Spinal cord (tissue), 9 donors: ENCODE measurements at regions not wholly inside any gene's neighbourhood (a gene's known extent, or its start where the extent isn't known, plus 50 kb on each side); places are given as distances from the start of the nearest gene placed in this dataset.

ENCODE experiments used
- DNase-seq, 6 donors: peaks; one replicate each; pipeline versions ENCODE4 v3.0.0 to v3.0.0-alpha.2; 2013 to 2015; ENCODE audit warnings: low spot score in 6 of 6, low read depth in 4 of 6
- H3K27ac ChIP-seq: one replicate; pipeline ENCODE4 v1.5.1; 2013; ENCODE audit warnings: low read depth, low read length, control low read depth
- H3K27me3 ChIP-seq: one replicate; pipeline ENCODE4 v1.6.1; 2013; ENCODE audit warnings: low read length; ENCODE audit not compliant: control insufficient read depth, insufficient read depth
- H3K36me3 ChIP-seq: one replicate; pipeline ENCODE4 v1.6.1; 2013; ENCODE audit warnings: low read length; ENCODE audit not compliant: control insufficient read depth, insufficient read depth
- H3K4me1 ChIP-seq: one replicate; pipeline ENCODE4 v1.6.1; 2013; ENCODE audit warnings: low read length; ENCODE audit not compliant: control insufficient read depth, insufficient read depth
- H3K4me3 ChIP-seq: one replicate; pipeline ENCODE4 v1.5.1; 2013; ENCODE audit warnings: low read depth, low read length, control low read depth
- H3K9me3 ChIP-seq: one replicate; pipeline ENCODE4 v1.6.1; 2013; ENCODE audit warnings: low read length; ENCODE audit not compliant: control insufficient read depth, insufficient read depth
- WGBS: methylation state at CpG from one replicate; pipeline ENCODE4 v1.1.5; 2013; ENCODE audit warnings: missing lambda C conversion rate; ENCODE audit not compliant: insufficient coverage; 5-methylcytosine and 5-hydroxymethylcytosine counted together
- donor health status: healthy.

DNA sequence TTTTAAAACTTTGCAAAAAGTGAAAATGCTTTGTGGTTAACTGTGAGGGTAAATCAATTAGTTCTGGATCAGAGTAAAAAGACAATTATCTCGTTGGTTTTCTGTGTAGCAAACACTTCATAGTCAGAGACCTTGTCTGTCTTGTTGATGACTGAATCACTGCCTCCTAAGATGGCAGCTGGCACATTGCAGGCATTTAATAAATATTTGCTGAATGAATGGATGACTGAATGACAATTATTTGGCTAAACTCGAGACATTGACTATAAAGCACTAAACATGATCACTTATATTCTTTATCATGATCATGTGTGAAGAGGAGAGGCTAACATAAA, 96.2 kb downstream of the MAIP1 start:
- no peaks in the 10 kb centered on the region for H3K4me1 ChIP-seq
- H3K36me3 ChIP-seq = no peaks in the 10 kb centered on the region
- H3K27ac ChIP-seq = no peak overlapping the region
- no peaks in the 10 kb centered on the region for H3K9me3 ChIP-seq
- no peaks in the 10 kb centered on the region for H3K27me3 ChIP-seq
- no peak for DNase-seq
- H3K4me3 ChIP-seq = no peak overlapping the region
- no CpG with 5 or more reads among the region's 2 CpGs for WGBS

DNA sequence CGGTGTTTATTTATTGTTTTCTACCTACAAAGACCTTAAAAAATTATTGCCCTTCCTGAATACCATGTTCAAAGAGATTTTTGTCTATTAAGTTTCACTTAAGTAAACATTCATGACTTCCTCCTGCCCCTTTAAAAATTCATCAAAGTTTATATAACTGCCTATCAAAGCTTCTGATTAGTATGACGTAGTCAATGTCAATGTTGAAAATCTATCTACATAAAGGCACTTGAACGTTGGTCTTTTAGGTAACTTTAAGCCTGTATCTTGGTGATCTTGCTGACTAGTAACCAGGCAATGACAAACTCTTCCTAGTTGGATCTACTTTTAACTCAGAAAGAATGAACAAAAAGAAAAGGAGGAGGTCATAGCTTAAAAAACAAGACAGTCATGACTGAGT, 97.2 kb downstream of the MAIP1 start:
- Histone ChIP-seq H3K27ac (no peak overlapping the region), H3K27me3 (no peaks in the 10 kb centered on the region), H3K36me3 (no peaks in the 10 kb centered on the region), H3K4me1 (no peaks in the 10 kb centered on the region), H3K4me3 (no peak overlapping the region), H3K9me3 (no peaks in the 10 kb centered on the region)
- no peak for DNase-seq
- no CpG with 5 or more reads among the region's 3 CpGs for WGBS

DNA sequence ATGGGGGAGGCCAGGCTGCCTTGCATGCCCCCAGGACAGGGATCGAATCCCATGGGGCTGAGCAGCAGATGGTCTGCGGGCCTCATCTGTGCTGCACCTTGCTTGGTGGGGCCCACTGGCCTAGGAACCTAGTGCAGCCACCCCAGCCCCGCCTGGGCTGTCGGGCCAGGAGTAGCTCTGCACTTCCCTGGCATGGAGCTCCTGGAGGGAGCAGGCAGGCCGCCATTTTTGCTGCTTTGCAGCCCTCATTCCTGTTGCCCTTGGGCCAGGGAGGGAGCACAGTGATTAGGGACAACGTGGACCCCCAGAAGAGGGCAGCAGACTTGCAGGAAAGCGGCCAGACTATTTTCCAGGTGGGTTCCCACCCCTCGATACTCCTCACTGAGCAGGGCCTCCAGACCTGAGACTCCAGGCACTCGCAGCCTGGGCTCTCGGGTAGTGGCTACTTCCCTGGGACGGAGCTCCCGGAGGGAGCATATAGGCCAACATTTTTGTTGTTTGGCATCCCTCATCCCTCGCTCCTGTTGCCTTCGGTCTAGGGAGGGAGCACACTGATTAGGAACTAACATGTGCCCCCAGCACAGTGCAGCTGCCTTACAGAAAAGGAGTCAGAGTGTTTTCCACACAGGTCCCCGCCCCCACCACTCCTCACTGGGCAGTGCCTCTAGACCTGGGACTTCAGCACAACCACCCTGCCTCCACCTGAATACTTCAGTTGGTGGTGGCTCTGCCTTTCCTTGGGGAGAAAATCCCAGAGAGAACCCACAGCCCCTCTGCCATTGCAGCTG, 99.5 kb downstream of the MAIP1 start:
- Histone ChIP-seq H3K4me3 (no peak overlapping the region), H3K27ac (no peak overlapping the region), H3K27me3 (no peaks in the 10 kb centered on the region), H3K9me3 (no peaks in the 10 kb centered on the region), H3K4me1 (no peaks in the 10 kb centered on the region), H3K36me3 (no peaks in the 10 kb centered on the region)
- DNase-seq = no peak
- 84% methylated on average over 15 of the region's 15 CpGs for WGBS

DNA sequence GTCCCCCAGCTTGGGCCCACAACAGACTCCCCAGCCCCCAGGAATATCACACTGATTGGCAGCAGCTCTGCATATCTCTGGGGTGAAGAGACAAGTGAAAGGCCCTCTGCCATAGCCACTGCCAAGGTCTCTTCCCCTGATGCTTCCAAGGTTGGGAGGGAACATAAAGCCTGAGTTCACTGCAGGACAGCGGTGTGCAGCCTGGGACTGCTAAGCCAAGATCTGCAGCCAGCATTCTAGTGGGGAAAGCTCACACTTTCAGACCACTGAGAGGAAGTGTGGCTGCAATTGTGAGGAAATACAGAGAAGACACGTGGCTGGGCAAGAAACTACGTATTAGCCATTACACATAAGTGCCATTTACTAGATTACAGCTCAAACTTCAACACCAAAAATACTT, 100.7 kb downstream of the MAIP1 start:
- H3K27ac ChIP-seq = no peak overlapping the region
- 100% methylated on average over 1 of the region's 3 CpGs for WGBS
- DNase-seq = no peak

DNA sequence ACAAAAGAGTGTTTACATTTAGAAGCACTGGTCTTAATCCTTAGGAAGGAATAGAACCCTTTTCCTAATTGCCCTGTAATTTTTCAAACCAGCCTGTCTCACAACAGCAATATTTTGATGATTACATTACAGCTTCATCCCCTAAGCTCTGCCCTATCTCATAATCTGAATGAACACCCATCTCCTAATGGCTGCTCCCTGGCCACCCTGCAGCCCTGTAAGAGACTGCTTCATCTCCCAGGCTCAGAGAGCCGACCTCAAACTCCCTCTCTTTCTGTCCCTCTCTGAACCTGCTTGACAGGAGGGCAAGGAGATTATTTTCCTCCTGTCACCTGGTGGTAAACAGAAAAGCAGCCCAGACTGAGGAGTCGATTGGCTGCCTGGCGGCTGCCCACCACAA, 107.8 kb downstream of the MAIP1 start:
- H3K4me1 ChIP-seq = no peaks in the 10 kb centered on the region
- no peak overlapping the region for H3K4me3 ChIP-seq
- no peaks in the 10 kb centered on the region for H3K27me3 ChIP-seq
- 63% methylated on average over 3 of the region's 3 CpGs for WGBS
- H3K27ac ChIP-seq = no peak overlapping the region
- H3K9me3 ChIP-seq = no peaks in the 10 kb centered on the region
- DNase-seq = no peak
- no peaks in the 10 kb centered on the region for H3K36me3 ChIP-seq

More for the DNA sequence above, 100.7 kb downstream of the MAIP1 start:
- no peak overlapping the region for H3K4me3 ChIP-seq
- H3K27me3 ChIP-seq = no peaks in the 10 kb centered on the region
- no peaks in the 10 kb centered on the region for H3K9me3 ChIP-seq
- H3K36me3 ChIP-seq = no peaks in the 10 kb centered on the region
- H3K4me1 ChIP-seq = no peaks in the 10 kb centered on the region

DNA sequence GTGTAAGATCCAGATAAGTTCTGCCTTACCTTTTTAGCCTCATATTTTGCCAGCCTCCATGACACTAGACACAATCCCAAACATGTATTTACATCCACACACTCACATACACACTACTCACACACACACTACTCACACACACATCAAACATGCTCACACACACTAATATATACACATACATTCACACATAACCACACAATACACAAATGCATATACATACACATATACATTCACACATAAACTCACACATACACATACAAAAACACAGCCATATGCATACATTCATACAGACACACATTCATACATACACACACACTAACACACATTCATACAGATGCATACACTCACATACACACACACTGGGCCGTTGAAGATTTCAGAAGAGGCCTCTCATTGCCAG, 109.5 kb downstream of the MAIP1 start:
- DNase-seq = no peak
- H3K9me3 ChIP-seq = no peaks in the 10 kb centered on the region
- no peaks in the 10 kb centered on the region for H3K36me3 ChIP-seq
- no peak overlapping the region for H3K27ac ChIP-seq
- H3K4me3 ChIP-seq = no peak overlapping the region
- H3K4me1 ChIP-seq = no peaks in the 10 kb centered on the region
- WGBS = 67% methylated on average over 1 of the region's 1 CpG
- no peaks in the 10 kb centered on the region for H3K27me3 ChIP-seq

DNA sequence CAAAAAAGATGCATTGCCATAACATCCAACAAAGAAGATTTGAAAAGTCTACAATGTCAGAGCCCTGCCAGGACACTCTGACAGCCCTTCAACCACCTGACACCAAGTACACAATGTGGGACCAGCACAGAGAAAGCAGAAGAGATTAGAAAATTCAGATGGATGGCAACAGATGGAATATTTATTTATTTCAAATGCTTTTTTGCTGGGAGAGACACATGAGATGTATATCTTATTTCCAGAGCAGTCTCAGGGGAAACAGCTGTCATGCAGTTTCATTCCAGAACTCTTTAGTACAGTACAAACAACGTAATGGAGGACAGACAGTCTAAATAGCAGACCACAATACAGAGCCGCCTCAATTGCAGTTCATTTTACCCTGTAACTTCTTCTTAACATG, 110.1 kb downstream of the MAIP1 start:
- H3K27ac ChIP-seq = no peak overlapping the region
- WGBS = 60% methylated on average over 1 of the region's 2 CpGs

DNA sequence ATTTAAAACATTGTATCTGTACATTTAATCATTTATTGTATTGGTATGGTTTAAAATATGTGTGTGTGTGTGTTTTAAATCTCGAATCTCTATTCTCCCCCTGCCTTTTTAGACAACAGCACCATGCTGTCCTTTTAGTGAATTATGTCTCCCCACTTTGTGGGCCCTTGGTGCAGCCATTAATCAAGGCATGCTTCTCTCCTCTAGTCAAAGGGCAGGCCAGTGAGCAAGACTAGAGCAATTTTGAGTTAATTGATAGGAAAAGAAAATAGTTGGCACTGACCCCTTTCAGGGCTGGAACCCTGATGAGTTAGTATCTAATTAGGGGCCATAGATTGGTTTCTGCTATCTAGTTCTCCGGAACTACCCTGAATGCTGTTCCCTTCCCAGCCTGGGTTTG, 111.0 kb downstream of the MAIP1 start:
- H3K36me3 ChIP-seq = no peaks in the 10 kb centered on the region
- DNase-seq = peak in 1 of 6 donors; percentile 15
- no peaks in the 10 kb centered on the region for H3K4me1 ChIP-seq
- H3K9me3 ChIP-seq = no peaks in the 10 kb centered on the region
- H3K4me3 ChIP-seq = no peak overlapping the region
- WGBS = no CpG with 5 or more reads among the region's 2 CpGs
- H3K27ac ChIP-seq = no peak overlapping the region
- H3K27me3 ChIP-seq = no peaks in the 10 kb centered on the region

More for the DNA sequence above, 110.1 kb downstream of the MAIP1 start:
- no peaks in the 10 kb centered on the region for H3K4me1 ChIP-seq
- H3K4me3 ChIP-seq = no peak overlapping the region
- DNase-seq = peak in 2 of 6 donors; percentile 43 to 70
- H3K27me3 ChIP-seq = no peaks in the 10 kb centered on the region
- H3K36me3 ChIP-seq = no peaks in the 10 kb centered on the region
- H3K9me3 ChIP-seq = no peaks in the 10 kb centered on the region

DNA sequence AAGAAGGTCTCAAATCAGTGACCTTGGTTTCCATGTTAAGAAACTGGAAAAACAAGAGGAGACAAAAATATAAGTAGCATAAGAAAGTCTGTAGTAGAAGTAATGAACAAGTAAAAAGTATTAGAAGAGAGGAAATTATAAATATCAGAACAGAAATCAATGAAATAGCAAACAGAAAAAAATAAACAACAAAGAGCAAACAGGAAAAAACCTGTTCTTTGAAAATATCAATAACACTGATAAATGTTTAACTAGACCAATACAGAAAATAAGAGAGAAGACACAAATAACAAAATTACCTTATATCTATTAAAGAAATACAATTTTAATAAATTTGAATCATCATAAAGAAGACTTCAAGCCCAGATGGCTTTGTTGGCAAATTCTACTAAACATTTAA, 113.3 kb downstream of the MAIP1 start:
- Histone ChIP-seq H3K4me3 (no peak overlapping the region), H3K9me3 (no peaks in the 10 kb centered on the region), H3K4me1 (no peaks in the 10 kb centered on the region), H3K36me3 (no peaks in the 10 kb centered on the region), H3K27me3 (no peaks in the 10 kb centered on the region), H3K27ac (no peak overlapping the region)
- no peak for DNase-seq

DNA sequence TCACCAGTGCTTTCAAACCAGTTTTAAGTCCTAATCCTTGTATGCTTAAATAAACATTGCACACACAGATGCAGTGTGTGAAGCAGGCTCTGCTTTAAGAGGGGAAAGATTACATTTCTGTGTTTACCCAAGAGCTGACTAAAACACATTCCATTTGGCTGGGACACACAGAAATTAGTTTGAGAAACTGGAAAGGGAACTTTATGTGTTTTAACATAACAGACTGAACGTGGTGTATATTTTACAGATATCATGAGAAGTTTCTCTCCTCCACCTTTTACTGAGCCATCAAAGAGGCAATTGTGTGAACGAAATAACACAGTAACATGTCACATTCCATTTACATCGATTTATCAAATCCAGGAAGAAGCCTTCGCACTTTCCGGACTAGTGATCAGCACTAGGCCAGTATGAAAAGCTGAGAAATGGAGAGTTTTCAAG, 121.8 kb downstream of the MAIP1 start:
- WGBS = no CpG with 5 or more reads among the region's 5 CpGs
- peak in 2 of 6 donors; percentile 8 to 60 for DNase-seq
- Histone ChIP-seq H3K27ac (no peak overlapping the region), H3K36me3 (no peaks in the 10 kb centered on the region), H3K4me3 (no peak overlapping the region), H3K4me1 (no peaks in the 10 kb centered on the region), H3K9me3 (no peaks in the 10 kb centered on the region), H3K27me3 (no peaks in the 10 kb centered on the region)
